ENCODE measurements at regions not wholly inside any gene's neighbourhood (a gene's known extent, or its start where the extent isn't known, plus 50 kb on each side); places are given as distances from the start of the nearest gene placed in this dataset.

- H3K4me1 ChIP-seq (ENCODE audit: control insufficient read depth in 2 of 2, insufficient read depth in 2 of 2, low read length in 2 of 2), result peaks cover 0 to 2% of the 10 kb centered on the region in 2 donors
- 96% methylated on average over 1 of the region's 1 CpG for WGBS
- H3K27ac ChIP-seq (ENCODE audit: low read depth in 1 of 2, low read length in 1 of 2), result no peak overlapping the region
- DNase-seq (ENCODE audit: low read depth in 6 of 9, low spot score in 9 of 9), result no peak
- no peaks in the 10 kb centered on the region for H3K27me3 ChIP-seq (ENCODE audit: control insufficient read depth in 2 of 2, insufficient read depth in 1 of 2, low read length in 1 of 2)
- no peak overlapping the region for H3K4me3 ChIP-seq (ENCODE audit: low read length in 2 of 2)
- no peaks in the 10 kb centered on the region for H3K9me3 ChIP-seq (ENCODE audit: control insufficient read depth in 2 of 2, insufficient read depth in 1 of 2, low read length in 1 of 2)
- no peaks in the 10 kb centered on the region for H3K36me3 ChIP-seq (ENCODE audit: control insufficient read depth in 2 of 2, insufficient read depth in 2 of 2, low read length in 1 of 2)
These were observed 59.6 kb upstream of the GPR174 start for GRCh38 chrX:79084923-79085322.

- H3K27ac ChIP-seq (ENCODE audit: low read depth in 1 of 2, low read length in 1 of 2), result no peak overlapping the region
- H3K4me1 ChIP-seq (ENCODE audit: control insufficient read depth in 2 of 2, insufficient read depth in 2 of 2, low read length in 2 of 2), result no peaks in the 10 kb centered on the region
- H3K9me3 ChIP-seq (ENCODE audit: control insufficient read depth in 2 of 2, insufficient read depth in 1 of 2, low read length in 1 of 2), result no peaks in the 10 kb centered on the region
- no peak overlapping the region for H3K4me3 ChIP-seq (ENCODE audit: low read length in 2 of 2)
- H3K36me3 ChIP-seq (ENCODE audit: control insufficient read depth in 2 of 2, insufficient read depth in 2 of 2, low read length in 1 of 2), result no peaks in the 10 kb centered on the region
- no peak for DNase-seq (ENCODE audit: low read depth in 6 of 9, low spot score in 9 of 9)
- H3K27me3 ChIP-seq (ENCODE audit: control insufficient read depth in 2 of 2, insufficient read depth in 1 of 2, low read length in 1 of 2), result no peaks in the 10 kb centered on the region
These were observed 54.4 kb upstream of the GPR174 start for GRCh38 chrX:79089896-79090584.

GRCh38 chrX:79094075-79094832 is 50.2 kb upstream of the GPR174 start:
- no peaks in the 10 kb centered on the region for H3K27me3 ChIP-seq (ENCODE audit: control insufficient read depth in 2 of 2, insufficient read depth in 1 of 2, low read length in 1 of 2)
- WGBS, result 97% methylated on average over 4 of the region's 4 CpGs
- DNase-seq (ENCODE audit: low read depth in 6 of 9, low spot score in 9 of 9), result no peak
- H3K36me3 ChIP-seq (ENCODE audit: control insufficient read depth in 2 of 2, insufficient read depth in 2 of 2, low read length in 1 of 2), result no peaks in the 10 kb centered on the region
- no peaks in the 10 kb centered on the region for H3K9me3 ChIP-seq (ENCODE audit: control insufficient read depth in 2 of 2, insufficient read depth in 1 of 2, low read length in 1 of 2)
- H3K27ac ChIP-seq (ENCODE audit: low read depth in 1 of 2, low read length in 1 of 2), result no peak overlapping the region
- H3K4me1 ChIP-seq (ENCODE audit: control insufficient read depth in 2 of 2, insufficient read depth in 2 of 2, low read length in 2 of 2), result peaks cover 0 to 6% of the 10 kb centered on the region in 2 donors
- no peak overlapping the region for H3K4me3 ChIP-seq (ENCODE audit: low read length in 2 of 2)
